Astrocyte (in vitro differentiated cells and primary cell): ENCODE measurements at regions not wholly inside any gene's neighbourhood (a gene's known extent, or its start where the extent isn't known, plus 50 kb on each side); places are given as distances from the start of the nearest gene placed in this dataset.

Source experiments
- DNase-seq: peaks from one replicate; pipeline ENCODE4 v3.0.0-alpha.2; 2010; ENCODE audit warnings: low read depth
- FAIRE-seq: peaks from 2 replicates; lab custom pipeline; 2011; peaks lifted over from hg19 to GRCh38; lab: Jason Lieb, UNC
- H2AFZ ChIP-seq: 2 replicates; pipeline ENCODE4 v1.6.0; 2012; ENCODE audit warnings: low read depth, low read length, inconsistent platforms
- H3K27ac ChIP-seq: 2 replicates; pipeline ENCODE4 v1.5.1; 2011; ENCODE audit warnings: low read depth, low read length, inconsistent platforms
- H3K27me3 ChIP-seq: 2 replicates; pipeline ENCODE4 v1.6.0; 2011; ENCODE audit warnings: low read length, inconsistent platforms; ENCODE audit not compliant: insufficient read depth
- H3K36me3 ChIP-seq: 2 replicates; pipeline ENCODE4 v1.5.1; 2011; ENCODE audit warnings: low read length, inconsistent platforms; ENCODE audit not compliant: insufficient read depth
- H3K4me1 ChIP-seq: 2 replicates; pipeline ENCODE4 v1.5.1; 2011; ENCODE audit warnings: low read length, inconsistent platforms; ENCODE audit not compliant: insufficient read depth
- H3K4me2 ChIP-seq: 2 replicates; pipeline ENCODE4 v1.6.0; 2012; ENCODE audit warnings: low read length, inconsistent platforms
- H3K4me3 ChIP-seq: 2 replicates; pipeline ENCODE4 v1.5.1; 2011; ENCODE audit warnings: low read depth, mild to moderate bottlenecking, low read length, inconsistent platforms; ENCODE audit not compliant: insufficient read depth
- H3K79me2 ChIP-seq: 2 replicates; pipeline ENCODE4 v1.6.0; 2012; ENCODE audit warnings: mild to moderate bottlenecking, low read length, inconsistent platforms; ENCODE audit not compliant: insufficient read depth
- H3K9ac ChIP-seq: 2 replicates; pipeline ENCODE4 v1.6.0; 2012; ENCODE audit warnings: mild to moderate bottlenecking, low read length, inconsistent platforms
- H3K9me3 ChIP-seq: 2 replicates; pipeline ENCODE4 v1.5.1; 2012; ENCODE audit warnings: low read depth, mild to moderate bottlenecking, low read length, inconsistent platforms; ENCODE audit not compliant: insufficient read depth
- H4K20me1 ChIP-seq: 2 replicates; pipeline ENCODE4 v1.6.0; 2012; ENCODE audit warnings: low read length, inconsistent platforms; ENCODE audit not compliant: insufficient read depth
- H3K27ac Mint-ChIP-seq: one replicate; pipeline ENCODE4 v1.8.0; 2021; ENCODE audit warnings: mild to moderate bottlenecking, mixed read lengths; ENCODE audit not compliant: unreplicated experiment
- H3K27me3 Mint-ChIP-seq: one replicate; pipeline ENCODE4 v1.8.0; 2021; ENCODE audit warnings: low read depth, mixed read lengths; ENCODE audit not compliant: unreplicated experiment
- H3K36me3 Mint-ChIP-seq: one replicate; pipeline ENCODE4 v1.8.0; 2021; ENCODE audit warnings: low read depth, mixed read lengths; ENCODE audit not compliant: unreplicated experiment
- H3K4me1 Mint-ChIP-seq: one replicate; pipeline ENCODE4 v1.8.0; 2021; ENCODE audit warnings: low read depth, mixed read lengths; ENCODE audit not compliant: unreplicated experiment
- H3K4me3 Mint-ChIP-seq: one replicate; pipeline ENCODE4 v1.8.0; 2021; ENCODE audit warnings: mild to moderate bottlenecking, moderate library complexity, mixed read lengths; ENCODE audit not compliant: unreplicated experiment
- H3K9me3 Mint-ChIP-seq: one replicate; pipeline ENCODE4 v1.8.0; 2021; ENCODE audit warnings: mild to moderate bottlenecking, mixed read lengths; ENCODE audit not compliant: unreplicated experiment
- EZH2 ChIP-seq: IDR thresholded peaks from 2 replicates; pipeline ENCODE4 v1.6.1; 2012; ENCODE audit warnings: mild to moderate bottlenecking, low read length, inconsistent platforms; ENCODE audit not compliant: insufficient read depth
- TF ChIP-seq, protein P1 (sequence below): IDR thresholded peaks from 2 replicates; pipeline ENCODE4 v1.5.1; 2011; ENCODE audit warnings: low read depth, mild to moderate bottlenecking, inconsistent platforms, low read length, moderate library complexity; ENCODE audit not compliant: insufficient read depth

- Mint-ChIP-seq H3K4me1 (peaks cover 10% of the 10 kb centered on the region), H3K36me3 (no peaks in the 10 kb centered on the region), H3K4me3 (no peak overlapping the region), H3K9me3 (peaks cover 1% of the 10 kb centered on the region), H3K27ac (no peak overlapping the region), H3K27me3 (no peaks in the 10 kb centered on the region)
- Histone ChIP-seq H3K36me3 (no peaks in the 10 kb centered on the region), H3K79me2 (no peaks in the 10 kb centered on the region), H3K9ac (no peak overlapping the region), H3K27ac (no peak overlapping the region), H4K20me1 (no peaks in the 10 kb centered on the region), H3K9me3 (no peaks in the 10 kb centered on the region), H3K4me1 (peaks cover 15% of the 10 kb centered on the region), H3K4me2 (no peak overlapping the region), H2AFZ (no peak overlapping the region), H3K27me3 (no peaks in the 10 kb centered on the region), H3K4me3 (no peak overlapping the region)
- TF ChIP-seq EZH2 = no peak
- TF ChIP-seq, protein P1, sequence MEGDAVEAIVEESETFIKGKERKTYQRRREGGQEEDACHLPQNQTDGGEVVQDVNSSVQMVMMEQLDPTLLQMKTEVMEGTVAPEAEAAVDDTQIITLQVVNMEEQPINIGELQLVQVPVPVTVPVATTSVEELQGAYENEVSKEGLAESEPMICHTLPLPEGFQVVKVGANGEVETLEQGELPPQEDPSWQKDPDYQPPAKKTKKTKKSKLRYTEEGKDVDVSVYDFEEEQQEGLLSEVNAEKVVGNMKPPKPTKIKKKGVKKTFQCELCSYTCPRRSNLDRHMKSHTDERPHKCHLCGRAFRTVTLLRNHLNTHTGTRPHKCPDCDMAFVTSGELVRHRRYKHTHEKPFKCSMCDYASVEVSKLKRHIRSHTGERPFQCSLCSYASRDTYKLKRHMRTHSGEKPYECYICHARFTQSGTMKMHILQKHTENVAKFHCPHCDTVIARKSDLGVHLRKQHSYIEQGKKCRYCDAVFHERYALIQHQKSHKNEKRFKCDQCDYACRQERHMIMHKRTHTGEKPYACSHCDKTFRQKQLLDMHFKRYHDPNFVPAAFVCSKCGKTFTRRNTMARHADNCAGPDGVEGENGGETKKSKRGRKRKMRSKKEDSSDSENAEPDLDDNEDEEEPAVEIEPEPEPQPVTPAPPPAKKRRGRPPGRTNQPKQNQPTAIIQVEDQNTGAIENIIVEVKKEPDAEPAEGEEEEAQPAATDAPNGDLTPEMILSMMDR = no peak
- DNase-seq = no peak
- FAIRE-seq = no peak
Measured at GRCh38 chr5:158511454-158511853, 588.3 kb downstream of the EBF1 start.

GRCh38 chr5:158510479-158510878, 589.2 kb downstream of the EBF1 start:
- no peaks in the 10 kb centered on the region for H3K27me3 Mint-ChIP-seq
- DNase-seq (no peak), FAIRE-seq (no peak)
- no peak overlapping the region for H3K27ac ChIP-seq
- peaks cover 10% of the 10 kb centered on the region for H3K4me1 Mint-ChIP-seq
- no peak overlapping the region for H2AFZ ChIP-seq
- no peaks in the 10 kb centered on the region for H4K20me1 ChIP-seq
- H3K9me3 Mint-ChIP-seq = peaks cover 6% of the 10 kb centered on the region
- H3K4me2 ChIP-seq = no peak overlapping the region
- no peaks in the 10 kb centered on the region for H3K9me3 ChIP-seq
- TF ChIP-seq, protein P1 = no peak
- TF ChIP-seq EZH2 = no peak
- H3K36me3 ChIP-seq = no peaks in the 10 kb centered on the region
- H3K27me3 ChIP-seq = no peaks in the 10 kb centered on the region
- no peak overlapping the region for H3K4me3 ChIP-seq
- peaks cover 15% of the 10 kb centered on the region for H3K4me1 ChIP-seq
- H3K79me2 ChIP-seq = no peaks in the 10 kb centered on the region
- no peak overlapping the region for H3K9ac ChIP-seq
- no peak overlapping the region for H3K27ac Mint-ChIP-seq
- H3K4me3 Mint-ChIP-seq = no peak overlapping the region
- H3K36me3 Mint-ChIP-seq = no peaks in the 10 kb centered on the region

- H3K36me3 Mint-ChIP-seq = no peaks in the 10 kb centered on the region
- no peak for FAIRE-seq
Measured at GRCh38 chr5:158506648-158507047, 593.1 kb downstream of the EBF1 start.

More at GRCh38 chr5:158506648-158507047, 593.1 kb downstream of the EBF1 start:
- Mint-ChIP-seq H3K27ac (no peak overlapping the region), H3K9me3 (peaks cover 11% of the 10 kb centered on the region), H3K4me1 (no peaks in the 10 kb centered on the region), H3K27me3 (no peaks in the 10 kb centered on the region), H3K4me3 (no peak overlapping the region)
- no peak for DNase-seq
- Histone ChIP-seq H3K4me3 (no peak overlapping the region), H2AFZ (no peak overlapping the region), H3K36me3 (no peaks in the 10 kb centered on the region), H3K4me1 (no peaks in the 10 kb centered on the region), H3K79me2 (no peaks in the 10 kb centered on the region), H3K27me3 (no peaks in the 10 kb centered on the region), H3K9me3 (no peaks in the 10 kb centered on the region), H3K27ac (no peak overlapping the region), H3K9ac (no peak overlapping the region), H4K20me1 (no peaks in the 10 kb centered on the region), H3K4me2 (no peak overlapping the region)
- TF ChIP-seq, protein P1 = no peak
- no peak for TF ChIP-seq EZH2
